ENCODE measurements at regions not wholly inside any gene's neighbourhood (a gene's known extent, or its start where the extent isn't known, plus 50 kb on each side); places are given as distances from the start of the nearest gene placed in this dataset.

DNA sequence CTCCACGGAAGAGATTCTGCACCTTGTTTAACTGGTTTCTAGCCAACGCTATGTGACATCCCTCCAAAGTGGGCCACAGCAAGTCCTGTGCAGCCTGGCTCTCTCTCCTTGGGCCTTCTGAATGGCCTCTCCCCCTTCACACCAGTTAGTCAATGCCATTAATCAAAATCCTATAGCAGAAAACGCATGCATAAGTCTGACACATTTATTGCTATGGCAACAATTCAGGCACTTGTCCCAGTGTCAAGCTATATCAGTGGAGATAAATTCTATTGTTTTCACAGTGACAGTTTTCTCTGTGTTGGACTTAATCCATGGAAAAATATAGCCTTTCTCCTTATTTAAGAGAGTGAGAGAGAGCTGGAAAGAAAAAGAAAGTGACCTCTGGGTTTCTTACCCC lies 87.2 kb upstream of the TOX3 start:
- Histone ChIP-seq H3K36me3 (ENCODE audit: control insufficient read depth in 1 of 2, insufficient read depth in 2 of 2, low read length in 2 of 2) (no peaks in the 10 kb centered on the region), H3K4me3 (replicated peaks in 1 of 2; ENCODE audit: low read depth in 1 of 2, low read length in 2 of 2) (no peak overlapping the region), H3K27ac (ENCODE audit: low read depth, low read length) (no peak overlapping the region), H3K27me3 (ENCODE audit: insufficient read depth, low read length) (no peaks in the 10 kb centered on the region), H3K9me2 (ENCODE audit: insufficient read depth) (no peaks in the 10 kb centered on the region), H3K9ac (ENCODE audit: low read length) (no peak overlapping the region), H3K4me2 (ENCODE audit: low read length) (no peak overlapping the region), H3K4me1 (ENCODE audit: control insufficient read depth in 1 of 2, insufficient read depth in 2 of 2, low read length in 2 of 2) (no peaks in the 10 kb centered on the region), H3K79me2 (ENCODE audit: insufficient read depth, low read length) (no peaks in the 10 kb centered on the region), H2AFZ (ENCODE audit: low read depth, low read length, poor library complexity, severe bottlenecking) (no peak overlapping the region), H4K20me1 (ENCODE audit: insufficient read depth) (no peaks in the 10 kb centered on the region), H3K9me3 (ENCODE audit: control insufficient read depth in 1 of 2, insufficient read depth in 1 of 2, low read depth in 1 of 2, low read length in 2 of 2) (no peaks in the 10 kb centered on the region)
- POLR2A ChIA-PET, result no interaction called here
- RAD21 ChIA-PET (ENCODE audit: low non-redundant PET in 1 of 2, low total read pairs in 2 of 2, uncharacterized antibody in 2 of 2, unreplicated experiment in 2 of 2), result no interaction called here
- no TSS peak for BruUV-seq (replicated peaks)
- ATAC-seq (no peak), DNase-seq (ENCODE audit: low read depth, low spot score) (no peak)
- CTCF ChIA-PET, result no interaction called here
- no peak for TF ChIP-seq SIN3A (IDR thresholded peaks at IDR 0.05; ENCODE audit: low read depth)
- no peak for TF ChIP-seq TCF7L2 (IDR thresholded peaks at IDR 0.05; ENCODE audit: borderline replicate concordance, extremely low read depth, insufficient read depth, insufficient read length)
- no peak for TF ChIP-seq ELF1 (IDR thresholded peaks at IDR 0.05; ENCODE audit: borderline replicate concordance, low read depth)
- TF ChIP-seq EGR1 (IDR thresholded peaks at IDR 0.05; ENCODE audit: low read depth), result no peak
- no peak for TF ChIP-seq EZH2 (IDR thresholded peaks at IDR 0.05)
- TF ChIP-seq CEBPB (IDR thresholded peaks at IDR 0.05; ENCODE audit: low read depth), result no peak
- TF ChIP-seq JUND (IDR thresholded peaks at IDR 0.05), result no peak
- no peak for TF ChIP-seq FOSL1 (IDR thresholded peaks at IDR 0.05; ENCODE audit: low read depth)
- no peak for TF ChIP-seq POLR2AphosphoS5 (IDR thresholded peaks at IDR 0.05; ENCODE audit: low read depth, low read length)
- no peak for TF ChIP-seq YY1 (IDR thresholded peaks at IDR 0.05; ENCODE audit: extremely low read depth, insufficient replicate concordance, low read depth, low read length)
- TF ChIP-seq, protein P1, sequence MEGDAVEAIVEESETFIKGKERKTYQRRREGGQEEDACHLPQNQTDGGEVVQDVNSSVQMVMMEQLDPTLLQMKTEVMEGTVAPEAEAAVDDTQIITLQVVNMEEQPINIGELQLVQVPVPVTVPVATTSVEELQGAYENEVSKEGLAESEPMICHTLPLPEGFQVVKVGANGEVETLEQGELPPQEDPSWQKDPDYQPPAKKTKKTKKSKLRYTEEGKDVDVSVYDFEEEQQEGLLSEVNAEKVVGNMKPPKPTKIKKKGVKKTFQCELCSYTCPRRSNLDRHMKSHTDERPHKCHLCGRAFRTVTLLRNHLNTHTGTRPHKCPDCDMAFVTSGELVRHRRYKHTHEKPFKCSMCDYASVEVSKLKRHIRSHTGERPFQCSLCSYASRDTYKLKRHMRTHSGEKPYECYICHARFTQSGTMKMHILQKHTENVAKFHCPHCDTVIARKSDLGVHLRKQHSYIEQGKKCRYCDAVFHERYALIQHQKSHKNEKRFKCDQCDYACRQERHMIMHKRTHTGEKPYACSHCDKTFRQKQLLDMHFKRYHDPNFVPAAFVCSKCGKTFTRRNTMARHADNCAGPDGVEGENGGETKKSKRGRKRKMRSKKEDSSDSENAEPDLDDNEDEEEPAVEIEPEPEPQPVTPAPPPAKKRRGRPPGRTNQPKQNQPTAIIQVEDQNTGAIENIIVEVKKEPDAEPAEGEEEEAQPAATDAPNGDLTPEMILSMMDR (IDR thresholded peaks at IDR 0.05 in 2 of 3, conservative IDR thresholded peaks at IDR 0.05 in 1 of 3; ENCODE audit: borderline replicate concordance in 1 of 3, insufficient read depth in 1 of 3, low read depth in 2 of 3, low read length in 2 of 3), result no peak
- TF ChIP-seq POLR2A (IDR thresholded peaks at IDR 0.05; ENCODE audit: borderline replicate concordance, extremely low read depth, insufficient read depth, insufficient read length), result no peak
- TF ChIP-seq RAD21 (IDR thresholded peaks at IDR 0.05; ENCODE audit: low read depth), result no peak
- TF ChIP-seq, protein P2, sequence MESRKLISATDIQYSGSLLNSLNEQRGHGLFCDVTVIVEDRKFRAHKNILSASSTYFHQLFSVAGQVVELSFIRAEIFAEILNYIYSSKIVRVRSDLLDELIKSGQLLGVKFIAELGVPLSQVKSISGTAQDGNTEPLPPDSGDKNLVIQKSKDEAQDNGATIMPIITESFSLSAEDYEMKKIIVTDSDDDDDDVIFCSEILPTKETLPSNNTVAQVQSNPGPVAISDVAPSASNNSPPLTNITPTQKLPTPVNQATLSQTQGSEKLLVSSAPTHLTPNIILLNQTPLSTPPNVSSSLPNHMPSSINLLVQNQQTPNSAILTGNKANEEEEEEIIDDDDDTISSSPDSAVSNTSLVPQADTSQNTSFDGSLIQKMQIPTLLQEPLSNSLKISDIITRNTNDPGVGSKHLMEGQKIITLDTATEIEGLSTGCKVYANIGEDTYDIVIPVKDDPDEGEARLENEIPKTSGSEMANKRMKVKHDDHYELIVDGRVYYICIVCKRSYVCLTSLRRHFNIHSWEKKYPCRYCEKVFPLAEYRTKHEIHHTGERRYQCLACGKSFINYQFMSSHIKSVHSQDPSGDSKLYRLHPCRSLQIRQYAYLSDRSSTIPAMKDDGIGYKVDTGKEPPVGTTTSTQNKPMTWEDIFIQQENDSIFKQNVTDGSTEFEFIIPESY (IDR thresholded peaks at IDR 0.05; ENCODE audit: extremely low read depth, insufficient replicate concordance, low read length), result no peak
- no peak for TF ChIP-seq ZNF274 (IDR thresholded peaks at IDR 0.05; ENCODE audit: low read depth, low read length)
- TF ChIP-seq EZH2phosphoT487 (IDR thresholded peaks at IDR 0.05; ENCODE audit: borderline replicate concordance), result no peak
- TF ChIP-seq CBX3 (IDR thresholded peaks at IDR 0.05; ENCODE audit: low read depth), result no peak
- TF ChIP-seq ZFX (IDR thresholded peaks at IDR 0.05), result no peak
- TF ChIP-seq, protein P3, sequence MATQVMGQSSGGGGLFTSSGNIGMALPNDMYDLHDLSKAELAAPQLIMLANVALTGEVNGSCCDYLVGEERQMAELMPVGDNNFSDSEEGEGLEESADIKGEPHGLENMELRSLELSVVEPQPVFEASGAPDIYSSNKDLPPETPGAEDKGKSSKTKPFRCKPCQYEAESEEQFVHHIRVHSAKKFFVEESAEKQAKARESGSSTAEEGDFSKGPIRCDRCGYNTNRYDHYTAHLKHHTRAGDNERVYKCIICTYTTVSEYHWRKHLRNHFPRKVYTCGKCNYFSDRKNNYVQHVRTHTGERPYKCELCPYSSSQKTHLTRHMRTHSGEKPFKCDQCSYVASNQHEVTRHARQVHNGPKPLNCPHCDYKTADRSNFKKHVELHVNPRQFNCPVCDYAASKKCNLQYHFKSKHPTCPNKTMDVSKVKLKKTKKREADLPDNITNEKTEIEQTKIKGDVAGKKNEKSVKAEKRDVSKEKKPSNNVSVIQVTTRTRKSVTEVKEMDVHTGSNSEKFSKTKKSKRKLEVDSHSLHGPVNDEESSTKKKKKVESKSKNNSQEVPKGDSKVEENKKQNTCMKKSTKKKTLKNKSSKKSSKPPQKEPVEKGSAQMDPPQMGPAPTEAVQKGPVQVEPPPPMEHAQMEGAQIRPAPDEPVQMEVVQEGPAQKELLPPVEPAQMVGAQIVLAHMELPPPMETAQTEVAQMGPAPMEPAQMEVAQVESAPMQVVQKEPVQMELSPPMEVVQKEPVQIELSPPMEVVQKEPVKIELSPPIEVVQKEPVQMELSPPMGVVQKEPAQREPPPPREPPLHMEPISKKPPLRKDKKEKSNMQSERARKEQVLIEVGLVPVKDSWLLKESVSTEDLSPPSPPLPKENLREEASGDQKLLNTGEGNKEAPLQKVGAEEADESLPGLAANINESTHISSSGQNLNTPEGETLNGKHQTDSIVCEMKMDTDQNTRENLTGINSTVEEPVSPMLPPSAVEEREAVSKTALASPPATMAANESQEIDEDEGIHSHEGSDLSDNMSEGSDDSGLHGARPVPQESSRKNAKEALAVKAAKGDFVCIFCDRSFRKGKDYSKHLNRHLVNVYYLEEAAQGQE (IDR thresholded peaks at IDR 0.05; ENCODE audit: low read depth), result no peak
- intact Hi-C loops (cut with micrococcal nuclease), result no loop called here

Data from HCT116 (cell line).